IMR-90 (cell line): ENCODE measurements at regions not wholly inside any gene's neighbourhood (a gene's known extent, or its start where the extent isn't known, plus 50 kb on each side); places are given as distances from the start of the nearest gene placed in this dataset.

Experiments used
- ATAC-seq: fragments of 200-7000 bp; cut with Tn5 transposase; 2 replicates; pipeline ENCODE4 v1.9.1; 2020; ENCODE audit warnings: low read depth, mild to moderate bottlenecking, moderate library complexity
- BruUV-seq: library from RNA; stranded (reverse); fragments of 400-500 nt; replicated peaks from 2 replicates; lab custom pipeline; 2021; lab: Mats Ljungman, UMichigan
- CTCF ChIA-PET: fragments of 300-600 bp; formaldehyde crosslinking; extraction: SDS; loops from one replicate; lab custom pipeline; 2021; ENCODE audit warnings: antibody characterized with exemption; lab: Yijun Ruan, JAX
- POLR2A ChIA-PET: fragments of 300-600 bp; sonication (Branson Sonifier 250); formaldehyde crosslinking; loops from one replicate; lab custom pipeline; 2022; ENCODE audit warnings: antibody characterized with exemption; ENCODE audit not compliant: unreplicated experiment; lab: Charles Lee
- DNase-seq: peaks from one replicate; pipeline ENCODE4 v3.0.0; 2013
- H2AFZ ChIP-seq: replicated peaks from 2 replicates; pipeline ENCODE3; 2013; ENCODE audit warnings: low read length, mild to moderate bottlenecking; ENCODE audit not compliant: poor library complexity
- H2AK5ac ChIP-seq: 2 replicates; pipeline ENCODE4 v1.6.1; 2013; ENCODE audit warnings: low read depth, low read length, inconsistent platforms
- H2AK9ac ChIP-seq: replicated peaks from 2 replicates; pipeline ENCODE3; 2013; ENCODE audit warnings: mild to moderate bottlenecking, low read depth, low read length, moderate library complexity; ENCODE audit not compliant: poor library complexity
- H2BK120ac ChIP-seq: 2 replicates; pipeline ENCODE4 v1.6.1; 2013; ENCODE audit warnings: low read depth, low read length, inconsistent platforms
- H2BK15ac ChIP-seq: 3 replicates; pipeline ENCODE4 v1.6.1; 2013; ENCODE audit warnings: low read depth, low read length, inconsistent platforms
- H2BK20ac ChIP-seq: 2 replicates; pipeline ENCODE4 v1.6.1; 2013; ENCODE audit warnings: low read depth, mild to moderate bottlenecking, inconsistent platforms, low read length, moderate library complexity
- H2BK5ac ChIP-seq: 2 replicates; pipeline ENCODE4 v1.6.1; 2013; ENCODE audit warnings: mild to moderate bottlenecking, low read depth, low read length, inconsistent platforms; ENCODE audit not compliant: poor library complexity, severe bottlenecking
- H3K14ac ChIP-seq: replicated peaks from 2 replicates; pipeline ENCODE4 v1.6.1; 2013; ENCODE audit warnings: low read depth, low read length, inconsistent platforms
- H3K18ac ChIP-seq: 2 replicates; pipeline ENCODE4 v1.6.1; 2013; ENCODE audit warnings: low read depth, low read length, control low read depth
- H3K23ac ChIP-seq: 2 replicates; pipeline ENCODE4 v1.6.1; 2013; ENCODE audit warnings: low read depth, low read length, inconsistent platforms
- H3K27ac ChIP-seq: 2 replicates; pipeline ENCODE4 v1.5.1; 2013; ENCODE audit warnings: mild to moderate bottlenecking, control low read depth, low read length; ENCODE audit not compliant: insufficient read depth
- H3K27me3 ChIP-seq: 2 replicates; pipeline ENCODE4 v1.6.1; 2013; ENCODE audit warnings: low read length; ENCODE audit not compliant: control insufficient read depth, insufficient read depth
- H3K36me3 ChIP-seq: 2 replicates; pipeline ENCODE4 v1.6.1; 2013; ENCODE audit warnings: low read length, mixed read lengths; ENCODE audit not compliant: control insufficient read depth, insufficient read depth
- H3K4ac ChIP-seq: 2 replicates; pipeline ENCODE4 v1.6.1; 2013; ENCODE audit warnings: low read depth, low read length, inconsistent platforms
- H3K4me1 ChIP-seq: 2 replicates; pipeline ENCODE4 v1.6.1; 2013; ENCODE audit warnings: low read length, mixed read lengths; ENCODE audit not compliant: control insufficient read depth, insufficient read depth
- H3K4me2 ChIP-seq: 2 replicates; pipeline ENCODE4 v1.6.1; 2013; ENCODE audit warnings: low read depth, mild to moderate bottlenecking, control low read depth, low read length, moderate library complexity
- H3K4me3 ChIP-seq: 2 replicates; pipeline ENCODE4 v1.5.1; 2013; ENCODE audit warnings: low read depth, mild to moderate bottlenecking, control low read depth, low read length, moderate library complexity; ENCODE audit not compliant: insufficient read depth
- H3K56ac ChIP-seq: 2 replicates; pipeline ENCODE4 v1.6.1; 2013; ENCODE audit warnings: low read length, inconsistent platforms; ENCODE audit not compliant: insufficient read depth; ENCODE audit errors: extremely low read depth
- H3K79me1 ChIP-seq, 2 experiments: 2 replicates each; pipeline ENCODE4 v1.6.1; 2013; ENCODE audit warnings: low read length in 2 of 2, inconsistent platforms in 1 of 2, low read depth in 1 of 2
- H3K9ac ChIP-seq: 2 replicates; pipeline ENCODE4 v1.6.1; 2013; ENCODE audit warnings: low read depth, low read length, control low read depth
- H3K9me1 ChIP-seq: 2 replicates; pipeline ENCODE4 v1.6.1; 2013; ENCODE audit warnings: low read length, inconsistent platforms; ENCODE audit not compliant: insufficient read depth
- H3K9me3 ChIP-seq: 2 replicates; pipeline ENCODE4 v1.6.1; 2013; ENCODE audit warnings: low read length; ENCODE audit not compliant: control insufficient read depth, insufficient read depth
- H4K20me1 ChIP-seq: 2 replicates; pipeline ENCODE4 v1.6.1; 2013; ENCODE audit warnings: low read length, inconsistent platforms; ENCODE audit not compliant: insufficient read depth
- H4K5ac ChIP-seq: 2 replicates; pipeline ENCODE4 v1.6.1; 2013; ENCODE audit warnings: mild to moderate bottlenecking, low read depth, low read length, control low read depth
- H4K8ac ChIP-seq, 2 experiments: 2 replicates each; pipeline ENCODE4 v1.6.1; 2013; ENCODE audit warnings: low read depth in 2 of 2, low read length in 2 of 2, control low read depth in 1 of 2, inconsistent platforms in 1 of 2
- H4K91ac ChIP-seq: 2 replicates; pipeline ENCODE4 v1.6.1; 2013; ENCODE audit warnings: low read depth, low read length, inconsistent platforms; ENCODE audit not compliant: insufficient read depth
- BHLHE40 ChIP-seq: fragments of 150-350 bp; IDR thresholded peaks from 2 replicates; pipeline ENCODE4 v1.6.1; 2016; ENCODE audit warnings: mild to moderate bottlenecking, low read depth, low read length
- CEBPB ChIP-seq: IDR thresholded peaks from 2 replicates; pipeline ENCODE4 v1.6.1; 2012; ENCODE audit warnings: low read depth, low read length, improper control_type of control experiment
- CHD1 ChIP-seq: IDR thresholded peaks from 2 replicates; pipeline ENCODE4 v1.6.1; 2012; ENCODE audit warnings: low read depth, low read length, improper control_type of control experiment
- CTCF ChIP-seq: conservative IDR thresholded peaks from 2 replicates; pipeline ENCODE4 v1.5.1; 2012; ENCODE audit warnings: mild to moderate bottlenecking, low read depth, low read length, improper control_type of control experiment
- ELK1 ChIP-seq: fragments of 150-350 bp; IDR thresholded peaks from 2 replicates; pipeline ENCODE4 v1.6.1; 2016; ENCODE audit warnings: low read depth, mild to moderate bottlenecking, low read length, moderate library complexity, borderline replicate concordance
- FOS ChIP-seq: fragments of 150-350 bp; IDR thresholded peaks from 2 replicates; pipeline ENCODE4 v1.6.1; 2016; ENCODE audit warnings: low read depth, low read length
- MAFK ChIP-seq: IDR thresholded peaks from 2 replicates; pipeline ENCODE4 v1.6.1; 2012; ENCODE audit warnings: low read depth, low read length, improper control_type of control experiment
- MAZ ChIP-seq: IDR thresholded peaks from 2 replicates; pipeline ENCODE4 v1.6.1; 2012; ENCODE audit warnings: low read depth, mild to moderate bottlenecking, low read length, improper control_type of control experiment, moderate library complexity, borderline replicate concordance
- MXI1 ChIP-seq: IDR thresholded peaks from 2 replicates; pipeline ENCODE4 v1.6.1; 2012; ENCODE audit warnings: low read depth, mild to moderate bottlenecking, low read length, moderate library complexity, borderline replicate concordance
- NFE2L2 ChIP-seq: fragments of 150-350 bp; IDR thresholded peaks from 2 replicates; pipeline ENCODE4 v1.6.1; 2016; ENCODE audit warnings: low read depth, mild to moderate bottlenecking, low read length
- POLR2A ChIP-seq: IDR thresholded peaks from 2 replicates; pipeline ENCODE4 v1.6.1; 2012; ENCODE audit warnings: mild to moderate bottlenecking, low read depth, low read length
- RAD21 ChIP-seq: IDR thresholded peaks from 2 replicates; pipeline ENCODE4 v1.6.1; 2012; ENCODE audit warnings: low read length, improper control_type of control experiment
- RCOR1 ChIP-seq: IDR thresholded peaks from 2 replicates; pipeline ENCODE4 v1.6.1; 2012; ENCODE audit warnings: mild to moderate bottlenecking, low read length, improper control_type of control experiment; ENCODE audit not compliant: insufficient replicate concordance
- RFX5 ChIP-seq: IDR thresholded peaks from 2 replicates; pipeline ENCODE4 v1.8.0; 2012; ENCODE audit warnings: low read depth, mild to moderate bottlenecking, low read length, moderate library complexity
- SMC3 ChIP-seq: fragments of 150-350 bp; IDR thresholded peaks from 2 replicates; pipeline ENCODE4 v1.6.1; 2016; ENCODE audit warnings: low read depth, mild to moderate bottlenecking, antibody characterized with exemption, low read length, moderate library complexity
- USF2 ChIP-seq: fragments of 150-350 bp; IDR thresholded peaks from 2 replicates; pipeline ENCODE4 v1.6.1; 2017; ENCODE audit warnings: mild to moderate bottlenecking, antibody characterized with exemption, low read length, low read depth
- WGBS, 2 experiments: methylation state at CpG; one replicate each; pipeline versions ENCODE4 v1.1.5 to v1.1.7; 2013; ENCODE audit warnings: missing lambda C conversion rate in 2 of 2; ENCODE audit not compliant: insufficient read length in 1 of 2; ENCODE audit errors: extremely low coverage in 2 of 2; 5-methylcytosine and 5-hydroxymethylcytosine counted together
- dilution Hi-C: fragments of 300-500 bp; cut with HindIII; formaldehyde crosslinking; loops from one replicate; pipeline ENCODE4 v1.14.3; 2018; ENCODE audit warnings: low sequenced_read_pairs; ENCODE audit not compliant: unreplicated experiment
- in situ Hi-C: fragments of 300-500 bp; cut with MboI; formaldehyde crosslinking; loops from 3 replicates; pipeline ENCODE4 v1.14.3; 2019; ENCODE audit warnings: low sequenced_read_pairs, inconsistent platforms, mixed read lengths
- intact Hi-C: fragments of 100-400 bp; cut with micrococcal nuclease; formaldehyde crosslinking; loops from 2 replicates; pipeline ENCODE4 v1.10.0; 2022

GRCh38 chr6:157763904-157764177 lies 59.2 kb upstream of the SNX9 start:
- H2AFZ ChIP-seq: no peak overlapping the region
- peak overlapping the region; percentile 46 for H2AK5ac ChIP-seq
- H3K4me1 ChIP-seq: peaks cover 32% of the 10 kb centered on the region
- H3K79me1 ChIP-seq: peaks cover 0 to 13% of the 10 kb centered on the region in 2 experiments; a peak in 2 of 4 replicates
- peak overlapping the region; percentile 65 for H2BK5ac ChIP-seq
- dilution Hi-C loops: no loop called here
- no peak for ATAC-seq
- peak overlapping the region; percentile 74 for H3K27ac ChIP-seq
- ChIA-PET CTCF (interaction anchor here (2.8 kb wide), 1 partner anchor 110 kb away, joined by 13 read pairs; no protein-coding TSS in a partner anchor), POLR2A (no interaction called here)
- H3K23ac ChIP-seq: peak overlapping the region; percentile 16; the same call in 1 of the 2 replicates
- peak overlapping the region; percentile 41 for H4K91ac ChIP-seq
- H4K5ac ChIP-seq: peak overlapping the region; percentile 53
- H3K14ac ChIP-seq: peak overlapping the region; percentile 29
- H3K4me3 ChIP-seq: no peak overlapping the region
- H3K27me3 ChIP-seq: no peaks in the 10 kb centered on the region
- TF ChIP-seq BHLHE40 (no peak), SMC3 (no peak), ELK1 (no peak), CEBPB (no peak), USF2 (no peak), FOS (no peak), CTCF (no peak), MAZ (no peak), MXI1 (no peak), RCOR1 (no peak), MAFK (no peak), RFX5 (no peak), NFE2L2 (no peak), CHD1 (no peak), POLR2A (no peak), RAD21 (no peak)
- peak overlapping the region; percentile 32 for H3K4me2 ChIP-seq
- no peaks in the 10 kb centered on the region for H3K9me3 ChIP-seq
- no peak overlapping the region for H2AK9ac ChIP-seq
- H3K4ac ChIP-seq: peak overlapping the region; percentile 74
- H4K8ac ChIP-seq: peak overlapping the region; percentile 12 to 53; a peak in 3 of 4 replicates
- no peaks in the 10 kb centered on the region for H3K36me3 ChIP-seq
- no peak overlapping the region for H3K9ac ChIP-seq
- H2BK15ac ChIP-seq: peak overlapping the region; percentile 82
- H3K56ac ChIP-seq: no peak overlapping the region
- BruUV-seq: no TSS peak
- DNase-seq: no peak
- H2BK20ac ChIP-seq: peak overlapping the region; percentile 62
- in situ Hi-C loops: no loop called here
- peak overlapping the region; percentile 70 for H3K18ac ChIP-seq
- peaks cover 25% of the 10 kb centered on the region for H3K9me1 ChIP-seq
- peak overlapping the region; percentile 68 for H2BK120ac ChIP-seq
- intact Hi-C loops: loop anchor here (1.0 kb wide), 1 partner anchor 60 kb away; no protein-coding TSS in a partner anchor
- no CpG with 5 or more reads among the region's 3 CpGs for WGBS, 2 experiments
- H4K20me1 ChIP-seq: peaks cover 3% of the 10 kb centered on the region; the same call in 1 of the 2 replicates
